ENCODE measurements at regions not wholly inside any gene's neighbourhood (a gene's known extent, or its start where the extent isn't known, plus 50 kb on each side); places are given as distances from the start of the nearest gene placed in this dataset.

GRCh38 chr5:8471581-8471980 lies 602.6 kb downstream of the MTRR start:
- TF ChIP-seq, protein P1, sequence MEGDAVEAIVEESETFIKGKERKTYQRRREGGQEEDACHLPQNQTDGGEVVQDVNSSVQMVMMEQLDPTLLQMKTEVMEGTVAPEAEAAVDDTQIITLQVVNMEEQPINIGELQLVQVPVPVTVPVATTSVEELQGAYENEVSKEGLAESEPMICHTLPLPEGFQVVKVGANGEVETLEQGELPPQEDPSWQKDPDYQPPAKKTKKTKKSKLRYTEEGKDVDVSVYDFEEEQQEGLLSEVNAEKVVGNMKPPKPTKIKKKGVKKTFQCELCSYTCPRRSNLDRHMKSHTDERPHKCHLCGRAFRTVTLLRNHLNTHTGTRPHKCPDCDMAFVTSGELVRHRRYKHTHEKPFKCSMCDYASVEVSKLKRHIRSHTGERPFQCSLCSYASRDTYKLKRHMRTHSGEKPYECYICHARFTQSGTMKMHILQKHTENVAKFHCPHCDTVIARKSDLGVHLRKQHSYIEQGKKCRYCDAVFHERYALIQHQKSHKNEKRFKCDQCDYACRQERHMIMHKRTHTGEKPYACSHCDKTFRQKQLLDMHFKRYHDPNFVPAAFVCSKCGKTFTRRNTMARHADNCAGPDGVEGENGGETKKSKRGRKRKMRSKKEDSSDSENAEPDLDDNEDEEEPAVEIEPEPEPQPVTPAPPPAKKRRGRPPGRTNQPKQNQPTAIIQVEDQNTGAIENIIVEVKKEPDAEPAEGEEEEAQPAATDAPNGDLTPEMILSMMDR (conservative IDR thresholded peaks at IDR 0.05): no peak
- TF ChIP-seq ZFX (IDR thresholded peaks at IDR 0.05): no peak

Data from C4-2B (cell line).